NCI-H345 (cell line): ENCODE measurements at regions not wholly inside any gene's neighbourhood (a gene's known extent, or its start where the extent isn't known, plus 50 kb on each side); places are given as distances from the start of the nearest gene placed in this dataset.

Source experiments
- DNase-seq: peaks from one replicate; lab custom pipeline; 2025; lab: John Stamatoyannopoulos, UW

DNA sequence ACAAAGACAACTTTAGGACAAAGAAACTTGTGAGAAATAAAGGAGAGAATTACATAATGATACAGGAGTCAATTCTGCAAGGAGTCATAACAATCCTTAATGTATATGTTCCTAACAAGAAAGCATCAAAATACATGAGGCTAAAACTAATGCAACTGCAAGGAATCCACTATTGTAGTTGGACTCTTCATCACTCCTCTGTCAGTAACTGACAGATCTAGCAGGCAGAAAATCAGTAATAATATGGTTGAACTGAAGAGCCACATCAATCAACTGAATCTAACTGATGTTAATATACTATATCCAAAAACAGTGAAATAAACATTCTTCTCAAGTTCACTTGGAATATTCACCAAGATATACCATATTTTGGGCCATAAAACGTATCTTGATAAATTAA is 1806.4 kb upstream of the CELF4 start:
- DNase-seq = no peak

DNA sequence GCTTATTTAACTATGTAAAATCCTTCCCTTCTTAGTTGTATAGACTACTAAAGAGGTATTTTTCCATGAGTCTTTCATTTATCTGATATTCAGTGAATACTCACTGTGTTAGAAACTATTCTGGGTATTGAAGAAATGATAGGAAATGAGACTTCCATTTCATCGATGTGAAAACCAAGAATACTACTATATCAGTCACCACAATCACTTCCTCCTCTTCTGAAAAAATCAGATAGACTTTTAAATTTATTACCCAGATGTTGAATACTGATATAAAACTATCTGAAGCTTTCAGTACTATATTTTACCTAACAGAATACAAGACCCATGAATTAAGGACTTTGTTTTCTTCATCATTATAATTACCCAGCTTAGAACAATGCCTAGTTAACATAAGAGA is 1801.1 kb upstream of the CELF4 start:
- no peak for DNase-seq

DNA sequence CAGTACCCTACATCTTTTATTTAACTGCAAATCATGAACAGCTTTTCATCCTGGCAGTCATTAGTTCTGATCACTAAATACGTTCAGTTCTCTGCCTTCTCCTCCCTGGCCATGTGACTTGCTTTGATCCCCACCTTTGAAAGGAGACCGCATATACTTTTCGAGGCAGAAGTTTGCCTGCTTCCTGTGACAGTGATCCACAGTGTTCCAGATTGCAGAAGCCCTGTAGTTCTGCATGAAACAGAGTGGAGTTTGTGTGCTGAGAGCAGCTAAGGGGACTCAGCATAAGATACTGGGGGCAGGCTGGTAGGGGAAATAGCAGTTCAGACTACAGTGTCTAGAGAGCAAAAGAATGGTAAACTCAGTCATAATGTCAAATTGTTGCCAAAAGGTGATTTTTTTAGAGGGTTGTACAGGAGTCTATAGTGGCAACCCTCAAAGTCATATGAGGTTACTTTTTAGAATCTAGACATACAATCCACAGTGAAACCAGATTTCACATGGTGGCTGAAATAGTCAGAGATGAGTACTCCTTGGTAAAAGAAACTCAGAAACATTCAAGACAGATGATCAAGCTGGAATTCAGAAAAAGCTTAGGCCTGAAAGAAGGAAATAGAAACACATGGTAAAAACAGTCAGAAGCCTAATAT is 1800.4 kb upstream of the CELF4 start:
- DNase-seq = no peak

DNA sequence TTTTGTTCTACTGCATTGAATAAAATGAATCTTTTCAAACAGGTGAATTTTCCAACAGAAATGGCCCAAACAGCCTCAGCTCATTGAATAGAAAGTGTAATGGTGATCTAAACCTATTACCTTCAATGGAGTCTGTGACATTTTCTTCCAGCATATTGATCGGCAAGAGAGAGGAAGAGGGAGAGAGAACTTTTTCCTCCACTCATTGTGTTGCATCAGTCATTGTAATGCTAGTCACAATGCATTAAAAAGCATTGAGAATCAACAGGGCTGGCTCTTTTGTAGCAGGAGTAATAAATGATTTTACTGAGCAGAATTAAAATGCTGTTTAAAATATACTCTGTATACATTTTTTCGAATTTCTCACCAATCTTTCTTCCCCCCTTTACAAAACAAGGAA is 1794.5 kb upstream of the CELF4 start:
- DNase-seq = no peak

DNA sequence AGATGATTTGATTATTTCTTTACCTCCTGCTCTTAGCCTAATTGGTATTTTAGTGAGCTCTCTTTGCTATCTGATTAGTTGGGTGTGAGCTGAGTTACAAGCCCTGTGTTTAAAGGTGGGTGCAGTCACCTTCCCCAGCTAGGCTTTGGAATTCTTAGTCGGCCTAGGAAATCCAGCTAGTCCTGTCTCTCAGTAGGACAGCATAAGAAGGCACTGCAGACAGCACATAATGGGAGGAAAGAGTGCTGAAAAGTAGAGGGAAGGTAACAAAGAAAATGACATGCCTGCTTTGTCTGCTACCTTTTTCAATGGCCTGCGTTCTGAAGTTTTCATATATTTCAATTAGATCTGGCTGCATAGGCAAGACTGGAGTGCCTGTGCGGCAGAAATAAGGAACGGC is 1794.0 kb upstream of the CELF4 start:
- DNase-seq = no peak

DNA sequence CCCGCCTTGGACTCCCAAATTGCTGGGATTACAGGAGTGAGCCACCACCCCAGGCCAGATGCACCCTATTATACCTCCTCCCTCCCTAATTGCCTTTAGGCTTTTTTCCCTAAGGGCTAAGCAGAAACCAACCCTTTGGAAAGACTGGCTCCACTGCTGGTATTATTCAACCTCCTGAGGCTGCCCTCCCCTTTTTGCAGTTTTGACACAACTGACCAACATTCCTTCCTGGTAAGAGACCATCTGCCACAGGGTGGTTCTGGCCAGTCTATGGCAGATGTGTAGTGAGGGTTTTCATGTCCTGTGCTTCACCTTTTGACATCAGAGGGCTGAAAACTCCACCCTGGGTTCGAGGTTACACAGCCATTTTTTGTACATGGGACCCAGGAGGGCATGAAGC is 1785.3 kb upstream of the CELF4 start:
- no peak for DNase-seq

DNA sequence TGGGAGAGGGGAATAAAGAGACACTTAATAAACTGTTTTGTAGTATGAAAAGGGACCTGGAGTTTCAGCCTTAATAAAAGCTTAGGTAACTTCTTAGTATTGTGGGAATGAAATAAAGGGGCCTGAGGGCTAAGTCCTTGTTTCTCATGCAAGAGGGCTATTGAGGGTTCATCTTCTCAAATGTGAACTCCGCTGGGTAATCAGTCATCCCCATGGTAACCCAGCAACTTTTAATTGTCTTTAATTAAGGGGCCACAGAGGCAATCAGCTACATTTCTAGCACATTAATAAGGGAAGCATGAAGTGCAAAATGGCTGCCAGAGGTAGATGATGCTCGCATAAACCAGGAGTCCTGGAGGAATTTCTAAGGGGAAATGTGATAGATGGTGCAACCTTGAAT is 1784.2 kb upstream of the CELF4 start:
- no peak for DNase-seq

DNA sequence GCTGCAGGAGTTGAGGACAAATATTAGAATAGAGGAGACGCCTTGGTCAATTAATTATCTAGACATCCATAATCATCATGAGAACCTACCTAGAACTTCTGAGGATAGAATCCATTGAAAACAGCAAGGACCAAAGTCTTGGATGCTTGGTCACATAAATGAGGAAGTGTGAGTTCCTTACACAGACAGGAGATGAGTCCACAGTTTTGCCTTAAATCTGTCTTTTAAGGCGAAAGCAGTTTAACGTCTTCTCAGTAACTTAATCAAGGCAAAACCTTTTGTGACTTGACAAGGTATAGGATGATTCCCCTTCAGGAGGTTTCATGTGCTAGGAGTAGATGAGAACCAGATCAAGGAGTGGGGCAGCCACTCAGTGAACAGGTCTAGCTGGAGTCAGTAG is 1783.2 kb upstream of the CELF4 start:
- no peak for DNase-seq

DNA sequence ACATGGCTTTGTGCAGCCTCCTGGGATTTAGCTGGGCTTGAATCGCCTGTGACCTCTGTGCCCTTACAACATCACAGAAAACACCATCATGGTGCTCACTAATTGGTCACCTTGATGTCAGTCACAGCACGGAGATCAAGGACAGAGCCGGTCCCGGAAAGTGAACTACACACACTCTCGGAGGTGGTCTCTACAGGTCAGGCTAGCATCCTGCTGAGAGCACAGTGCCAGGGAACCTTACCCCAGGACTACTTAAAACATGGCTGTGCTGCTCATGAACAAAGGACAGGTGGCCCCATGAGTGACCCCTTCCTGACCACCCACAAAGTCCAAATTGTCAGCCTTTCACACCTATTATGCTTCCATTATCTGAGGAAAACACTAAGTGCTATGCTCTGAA is 1782.1 kb upstream of the CELF4 start:
- no peak for DNase-seq

DNA sequence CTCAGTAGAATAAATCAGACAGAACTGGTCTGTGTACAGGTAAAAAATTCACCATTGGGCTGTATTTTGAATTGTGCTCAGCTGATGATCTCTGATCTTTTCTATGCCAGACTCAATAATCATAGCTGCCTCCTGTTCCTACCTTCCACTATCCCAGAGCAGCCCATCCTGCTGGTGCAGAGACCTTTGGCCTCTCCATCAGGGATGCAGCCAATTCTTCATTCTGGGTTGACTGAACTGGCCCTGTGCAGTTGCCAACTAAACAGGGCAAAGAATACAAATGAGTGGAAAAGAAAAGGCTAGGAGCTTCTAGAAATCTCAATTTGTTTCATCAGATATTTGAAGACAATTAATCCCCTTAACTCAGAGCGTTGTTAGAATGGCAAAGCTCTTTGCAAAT is 1781.3 kb upstream of the CELF4 start:
- no peak for DNase-seq

DNA sequence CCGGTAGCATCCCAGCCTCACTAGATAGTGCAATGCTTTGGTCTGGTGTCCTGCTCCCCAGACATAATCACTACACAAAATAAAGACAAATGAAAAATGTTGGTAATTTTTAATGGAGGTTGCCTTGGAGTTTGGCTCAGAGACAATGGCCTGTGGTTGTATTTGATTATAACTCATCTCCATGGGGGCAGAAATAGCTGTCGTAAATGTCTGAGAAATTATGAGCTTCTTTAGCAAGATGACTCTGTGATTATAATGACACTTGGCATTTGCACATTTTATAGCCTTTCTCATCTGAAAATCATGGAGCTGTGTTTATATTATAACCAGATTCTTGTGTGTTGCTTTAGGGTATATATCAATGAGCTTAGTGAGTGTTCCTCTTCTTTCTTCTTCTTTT is 1779.7 kb upstream of the CELF4 start:
- DNase-seq = no peak

DNA sequence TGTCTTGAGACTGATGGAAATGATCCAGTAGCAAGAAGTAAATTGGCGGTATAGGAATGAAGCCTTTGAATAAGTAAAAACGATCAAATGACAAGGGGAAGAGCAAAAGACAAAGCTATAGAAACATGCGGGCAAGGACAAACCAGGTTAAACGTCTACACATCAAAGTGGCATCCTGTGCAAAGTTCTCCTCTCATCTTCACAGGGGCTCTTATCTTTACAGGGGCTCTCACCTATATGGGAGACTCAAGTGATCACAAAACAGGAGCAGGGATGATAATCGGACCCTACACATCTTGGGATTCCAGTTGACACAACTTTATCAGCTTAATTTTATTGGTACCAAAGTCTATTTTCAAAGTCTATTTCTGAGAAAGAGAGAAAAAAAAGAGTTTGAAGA is 1778.9 kb upstream of the CELF4 start:
- DNase-seq = no peak

DNA sequence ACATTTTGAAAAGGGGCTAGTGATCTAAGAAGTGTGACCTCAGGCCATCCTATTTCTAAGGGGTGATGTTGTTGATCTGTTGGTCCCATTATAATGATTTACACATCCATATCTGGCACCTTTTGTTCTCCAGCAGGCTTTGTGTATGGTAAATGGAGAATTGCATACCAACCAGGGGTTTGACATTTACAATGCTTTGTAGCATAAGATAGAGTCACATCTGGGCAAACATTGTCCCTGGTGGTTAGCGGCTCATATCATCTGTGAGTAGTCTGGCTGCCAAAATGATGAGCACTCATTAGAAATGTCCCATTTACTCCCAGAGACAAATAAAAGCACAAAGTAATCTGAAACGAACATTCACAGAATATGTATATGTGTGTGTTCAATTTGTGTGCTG is 1775.5 kb upstream of the CELF4 start:
- DNase-seq = peak; percentile 94

DNA sequence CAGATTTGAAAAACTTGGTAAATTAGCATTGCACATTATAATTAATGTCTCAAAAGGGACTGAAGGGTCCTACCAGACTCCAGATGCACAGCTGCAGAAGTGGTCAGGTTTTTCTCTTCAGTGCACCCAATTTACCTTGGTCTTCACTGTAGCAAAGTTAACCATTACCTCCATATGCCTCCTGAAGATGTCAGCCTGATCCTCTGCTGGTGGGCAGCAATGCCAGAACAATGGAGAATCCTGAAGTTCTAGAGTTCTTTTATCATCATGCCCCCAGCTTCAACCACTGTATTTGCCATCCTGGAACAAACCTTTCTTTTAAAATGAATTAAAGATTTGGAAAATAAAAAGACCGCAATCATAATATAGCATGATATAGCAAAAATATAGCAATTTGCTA is 1774.8 kb upstream of the CELF4 start:
- no peak for DNase-seq

DNA sequence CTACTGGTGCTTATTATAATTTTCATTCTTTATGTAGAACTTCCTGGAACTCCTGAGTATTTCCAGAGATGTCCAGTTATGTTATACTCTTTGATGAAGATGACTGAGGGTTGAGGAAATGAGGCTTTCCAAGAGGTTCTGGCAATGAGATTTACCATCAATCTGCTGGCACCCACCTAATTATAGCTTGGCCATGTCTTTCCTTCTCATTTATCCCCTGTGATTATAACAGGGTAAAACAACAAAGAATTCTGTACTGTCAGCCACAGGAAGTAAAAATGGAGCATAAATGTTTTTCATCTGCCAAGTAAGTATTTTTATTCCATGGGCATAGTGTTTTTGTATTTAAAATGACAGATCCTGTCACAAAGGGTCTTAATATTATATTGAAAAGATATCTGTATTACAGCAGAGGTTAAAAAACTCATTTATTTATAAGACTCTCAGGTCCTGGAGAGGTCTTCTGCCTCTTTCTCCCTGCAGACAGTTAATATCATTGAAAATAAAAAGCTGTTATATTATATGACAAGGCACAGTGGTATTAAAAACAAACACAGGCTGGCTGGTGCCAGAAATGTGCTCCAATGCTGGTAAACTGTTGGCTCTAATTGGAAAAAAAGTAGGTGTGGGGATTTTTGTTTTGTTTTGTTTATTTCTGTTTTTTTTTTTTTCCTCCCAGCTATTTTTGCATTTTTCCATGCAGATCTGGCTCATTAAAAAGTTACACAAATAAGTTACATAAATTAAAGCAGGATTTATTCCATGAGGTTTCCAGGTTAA is 1764.1 kb upstream of the CELF4 start:
- DNase-seq = no peak

DNA sequence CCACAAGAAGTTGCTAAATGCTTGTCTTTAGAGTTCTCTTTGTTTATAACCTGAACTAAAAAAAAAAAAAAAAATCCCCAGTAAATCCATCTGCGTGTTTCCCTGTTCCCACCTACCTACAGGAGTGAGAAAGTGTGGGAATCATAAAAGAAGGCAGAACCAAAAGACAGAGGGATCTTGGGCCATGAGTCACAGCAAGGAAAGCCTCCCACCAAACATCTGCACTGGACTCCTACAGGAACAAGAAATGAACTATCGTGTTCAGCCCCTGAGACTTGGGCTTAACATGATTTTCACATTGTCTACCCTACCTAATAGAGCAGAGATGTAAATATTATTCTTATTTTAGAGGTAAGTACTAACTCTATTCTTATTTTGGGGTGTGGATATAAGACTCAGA is 1761.2 kb upstream of the CELF4 start:
- DNase-seq = no peak

DNA sequence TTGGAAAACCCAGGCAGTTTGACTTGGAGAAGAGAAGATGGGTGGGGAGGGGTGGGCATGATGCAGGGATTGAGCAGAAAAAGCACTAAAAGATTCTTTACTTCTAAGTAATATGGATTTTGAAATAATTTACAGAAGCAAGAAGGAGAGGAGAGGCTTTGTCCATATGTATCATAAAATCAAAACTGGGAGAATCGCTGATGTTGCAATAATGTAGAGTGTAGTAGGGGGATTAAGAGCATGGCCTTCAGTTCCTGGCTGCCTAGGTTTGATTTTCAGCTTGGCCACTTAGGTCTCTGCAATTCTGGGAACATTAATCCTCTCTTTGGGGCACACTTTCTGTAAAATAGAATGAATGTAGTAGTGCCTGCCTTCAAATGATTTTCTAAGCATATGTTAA is 1760.4 kb upstream of the CELF4 start:
- no peak for DNase-seq

DNA sequence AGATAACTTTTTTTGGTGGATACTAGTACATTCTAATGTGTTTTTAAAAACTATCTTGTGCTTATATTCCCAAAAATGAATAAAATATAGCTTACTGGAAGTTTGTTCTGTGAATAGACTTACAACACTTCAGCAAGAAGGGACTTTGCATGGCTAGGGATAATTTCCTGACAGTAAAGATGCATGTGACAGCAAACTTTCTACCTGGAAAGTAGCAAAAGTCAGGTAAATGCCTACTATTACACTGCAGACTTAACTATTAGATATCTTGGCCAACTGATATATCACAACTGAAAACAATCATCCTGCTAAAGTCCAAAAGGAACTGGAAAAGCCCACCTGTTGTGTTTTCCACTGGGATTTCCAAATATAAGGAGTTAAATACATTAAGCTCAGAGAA is 1753.5 kb upstream of the CELF4 start:
- DNase-seq = no peak

DNA sequence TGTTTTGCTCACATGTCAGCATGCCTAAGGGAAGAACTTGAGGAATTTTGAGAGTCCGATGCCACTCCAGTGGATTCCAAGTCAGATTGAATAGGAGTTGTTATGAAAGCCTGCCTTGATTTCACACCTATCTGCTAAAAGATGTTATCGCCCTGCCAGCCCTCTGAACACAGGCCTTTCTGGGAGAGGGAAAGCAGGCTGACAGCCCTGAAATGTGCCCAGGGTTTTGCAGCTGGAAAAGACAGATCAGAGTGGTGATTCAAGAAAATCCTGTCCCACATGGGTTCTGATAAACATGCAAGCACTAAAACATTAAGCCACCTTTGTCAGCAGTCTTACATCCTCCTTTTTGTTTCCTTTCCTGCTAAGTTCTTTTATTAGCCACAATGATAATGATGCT is 1752.9 kb upstream of the CELF4 start:
- DNase-seq = no peak

DNA sequence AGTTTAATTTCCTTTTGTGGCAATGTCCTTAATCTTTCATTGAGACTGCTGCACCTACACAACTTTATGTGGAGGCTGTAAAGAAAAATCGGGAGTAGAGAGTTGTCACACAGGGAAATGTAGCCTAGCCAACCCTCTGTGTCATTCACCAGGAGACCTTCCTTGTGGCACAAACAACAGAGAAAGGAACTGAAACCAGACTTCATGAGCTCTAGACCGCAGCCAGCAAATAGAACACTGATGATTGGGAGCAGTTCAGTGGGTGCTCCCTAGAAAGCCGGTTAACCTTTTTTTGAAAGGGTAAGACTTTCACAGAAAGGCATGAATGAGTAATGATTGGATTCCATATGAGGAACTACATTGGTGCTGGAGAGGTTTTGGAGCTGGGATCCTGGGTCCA is 1752.4 kb upstream of the CELF4 start:
- DNase-seq = no peak

DNA sequence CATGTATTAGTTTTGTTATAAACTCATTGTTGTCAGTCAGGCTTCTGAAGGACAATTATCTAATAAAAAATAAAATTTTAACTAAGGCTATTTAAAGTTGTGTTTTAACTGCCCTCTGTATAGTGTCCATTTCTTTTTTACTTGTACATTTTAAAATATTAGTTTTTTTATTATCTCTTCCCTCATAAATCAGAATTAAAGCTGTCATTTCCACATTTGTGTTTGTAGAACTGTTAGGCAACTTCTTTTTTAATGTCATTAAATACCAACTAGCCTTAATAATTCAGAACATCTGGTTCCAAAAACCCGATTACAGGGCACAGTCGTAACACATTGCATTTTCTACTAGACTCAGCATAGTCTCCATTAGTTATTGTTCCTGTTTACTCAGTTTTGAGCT is 1749.0 kb upstream of the CELF4 start:
- DNase-seq = no peak

DNA sequence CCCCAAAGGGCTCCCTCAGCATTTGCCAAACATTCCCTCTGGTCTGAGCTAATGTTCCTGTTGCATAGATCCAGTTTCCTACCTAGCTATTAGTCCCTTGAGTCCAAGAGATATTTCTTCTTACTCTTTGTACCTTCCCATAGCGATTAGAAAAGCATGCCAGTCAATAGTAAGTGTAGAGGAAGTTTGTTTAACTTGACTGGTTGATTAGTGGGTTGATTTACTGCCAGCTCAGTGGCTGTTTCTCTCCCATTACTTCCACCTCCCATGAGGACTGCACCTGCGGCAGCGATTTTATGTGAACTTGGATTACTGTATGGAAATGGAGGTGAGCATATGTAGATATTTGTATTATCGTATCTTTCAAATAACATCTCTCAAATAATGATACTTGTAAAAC is 1748.4 kb upstream of the CELF4 start:
- no peak for DNase-seq

DNA sequence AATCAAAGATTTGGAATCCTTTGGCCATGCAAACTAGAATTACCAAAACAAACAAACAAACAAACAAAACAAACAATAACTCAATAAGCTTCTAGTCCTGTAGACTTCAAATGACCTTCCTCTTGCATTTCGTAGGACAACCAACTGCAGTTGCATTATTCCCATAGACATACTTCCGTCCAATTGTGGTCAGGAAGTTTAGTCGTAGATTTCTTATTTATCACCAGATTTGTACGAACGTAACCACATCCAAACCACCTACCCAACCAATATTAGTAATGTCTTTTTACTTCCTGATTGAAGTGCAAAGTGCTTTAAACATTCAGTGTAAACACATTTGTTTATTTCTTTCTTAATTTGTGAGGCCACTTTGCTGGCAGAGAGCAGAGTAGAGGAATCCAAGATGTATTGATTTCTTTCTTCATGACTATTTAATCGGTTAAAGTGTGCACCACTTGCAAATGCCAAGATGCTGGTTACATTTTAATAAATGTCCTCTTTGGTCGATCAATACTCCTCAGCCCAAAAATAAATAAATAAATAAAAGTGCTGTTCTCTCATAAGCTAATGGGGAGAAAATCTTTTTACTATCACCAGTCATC is 1745.6 kb upstream of the CELF4 start:
- no peak for DNase-seq
